Ishikawa (cell line): ENCODE measurements at regions not wholly inside any gene's neighbourhood (a gene's known extent, or its start where the extent isn't known, plus 50 kb on each side); places are given as distances from the start of the nearest gene placed in this dataset.

Experiments
- CEBPB ChIP-seq: IDR thresholded peaks from 2 replicates; pipeline ENCODE4 v1.6.1; 2012
- CREB1 ChIP-seq: IDR thresholded peaks from 2 replicates; pipeline ENCODE4 v1.6.1; 2012; ENCODE audit warnings: low read depth
- EGR1 ChIP-seq: IDR thresholded peaks from 2 replicates; pipeline ENCODE4 v1.6.1; 2012
- EP300 ChIP-seq: IDR thresholded peaks from 2 replicates; pipeline ENCODE4 v1.6.1; 2012; ENCODE audit warnings: borderline replicate concordance
- FOXM1 ChIP-seq: IDR thresholded peaks from 2 replicates; pipeline ENCODE4 v1.6.1; 2012; ENCODE audit warnings: low read depth, borderline replicate concordance
- MAX ChIP-seq: IDR thresholded peaks from 2 replicates; pipeline ENCODE4 v1.6.1; 2012
- NFIC ChIP-seq: IDR thresholded peaks from 2 replicates; pipeline ENCODE4 v1.6.1; 2012
- RAD21 ChIP-seq: IDR thresholded peaks from 2 replicates; pipeline ENCODE4 v1.6.1; 2012; ENCODE audit warnings: low read depth
- REST ChIP-seq: IDR thresholded peaks from 2 replicates; pipeline ENCODE4 v1.6.1; 2012; ENCODE audit warnings: low read depth, mild to moderate bottlenecking
- TAF1 ChIP-seq: IDR thresholded peaks from 2 replicates; pipeline ENCODE4 v1.6.1; 2012; ENCODE audit warnings: low read depth, mild to moderate bottlenecking
- TCF12 ChIP-seq: IDR thresholded peaks from 2 replicates; pipeline ENCODE4 v1.6.1; 2012; ENCODE audit warnings: low read depth
- TEAD4 ChIP-seq: IDR thresholded peaks from 2 replicates; pipeline ENCODE4 v1.6.1; 2012
- USF1 ChIP-seq: IDR thresholded peaks from 2 replicates; pipeline ENCODE4 v1.6.1; 2012
- YY1 ChIP-seq: IDR thresholded peaks from 2 replicates; pipeline ENCODE4 v1.6.1; 2012; ENCODE audit warnings: low read depth
- ZBTB7A ChIP-seq: IDR thresholded peaks from 2 replicates; pipeline ENCODE4 v1.6.1; 2012; ENCODE audit warnings: low read depth

GRCh38 chr14:44438221-44438620 is 68.9 kb downstream of the FSCB start:
- no peak for TF ChIP-seq NFIC

- TF ChIP-seq EGR1 (no peak), ZBTB7A (no peak), NFIC (no peak), MAX (no peak), CEBPB (no peak), TAF1 (no peak), CREB1 (no peak), TCF12 (no peak)
Observed at GRCh38 chr14:44436458-44436857, 70.6 kb downstream of the FSCB start.

- TF ChIP-seq NFIC, result no peak
- TF ChIP-seq MAX, result no peak
- TF ChIP-seq FOXM1, result no peak
- TF ChIP-seq EP300, result no peak
- TF ChIP-seq TEAD4, result no peak
- TF ChIP-seq TCF12, result no peak
- no peak for TF ChIP-seq RAD21
- TF ChIP-seq ZBTB7A, result no peak
- TF ChIP-seq REST, result no peak
- TF ChIP-seq CREB1, result no peak
- TF ChIP-seq TAF1, result no peak
- no peak for TF ChIP-seq CEBPB
- no peak for TF ChIP-seq YY1
- no peak for TF ChIP-seq EGR1
- no peak for TF ChIP-seq USF1
Observed at GRCh38 chr14:44428231-44428945, 78.7 kb downstream of the FSCB start.

GRCh38 chr14:44422699-44423098 is 84.4 kb downstream of the FSCB start:
- TF ChIP-seq MAX (no peak), TEAD4 (no peak), REST (no peak), TCF12 (no peak), ZBTB7A (no peak), CREB1 (no peak), TAF1 (no peak), NFIC (no peak), FOXM1 (no peak), RAD21 (no peak), USF1 (no peak), CEBPB (no peak), EP300 (no peak), EGR1 (no peak), YY1 (no peak)

GRCh38 chr14:44420226-44420625 is 86.9 kb downstream of the FSCB start:
- TF ChIP-seq EP300 (no peak), CEBPB (no peak), RAD21 (no peak), YY1 (no peak), CREB1 (no peak)

- TF ChIP-seq USF1, result no peak
- TF ChIP-seq CEBPB, result no peak
- TF ChIP-seq TCF12, result no peak
- no peak for TF ChIP-seq TAF1
- no peak for TF ChIP-seq CREB1
- no peak for TF ChIP-seq EGR1
- TF ChIP-seq EP300, result no peak
- TF ChIP-seq REST, result no peak
- TF ChIP-seq FOXM1, result no peak
- no peak for TF ChIP-seq TEAD4
- TF ChIP-seq MAX, result no peak
- TF ChIP-seq NFIC, result no peak
- no peak for TF ChIP-seq RAD21
- no peak for TF ChIP-seq ZBTB7A
- no peak for TF ChIP-seq YY1
Observed at GRCh38 chr14:44418856-44419255, 88.2 kb downstream of the FSCB start.
